ENCODE measurements at regions not wholly inside any gene's neighbourhood (a gene's known extent, or its start where the extent isn't known, plus 50 kb on each side); places are given as distances from the start of the nearest gene placed in this dataset.

DNA sequence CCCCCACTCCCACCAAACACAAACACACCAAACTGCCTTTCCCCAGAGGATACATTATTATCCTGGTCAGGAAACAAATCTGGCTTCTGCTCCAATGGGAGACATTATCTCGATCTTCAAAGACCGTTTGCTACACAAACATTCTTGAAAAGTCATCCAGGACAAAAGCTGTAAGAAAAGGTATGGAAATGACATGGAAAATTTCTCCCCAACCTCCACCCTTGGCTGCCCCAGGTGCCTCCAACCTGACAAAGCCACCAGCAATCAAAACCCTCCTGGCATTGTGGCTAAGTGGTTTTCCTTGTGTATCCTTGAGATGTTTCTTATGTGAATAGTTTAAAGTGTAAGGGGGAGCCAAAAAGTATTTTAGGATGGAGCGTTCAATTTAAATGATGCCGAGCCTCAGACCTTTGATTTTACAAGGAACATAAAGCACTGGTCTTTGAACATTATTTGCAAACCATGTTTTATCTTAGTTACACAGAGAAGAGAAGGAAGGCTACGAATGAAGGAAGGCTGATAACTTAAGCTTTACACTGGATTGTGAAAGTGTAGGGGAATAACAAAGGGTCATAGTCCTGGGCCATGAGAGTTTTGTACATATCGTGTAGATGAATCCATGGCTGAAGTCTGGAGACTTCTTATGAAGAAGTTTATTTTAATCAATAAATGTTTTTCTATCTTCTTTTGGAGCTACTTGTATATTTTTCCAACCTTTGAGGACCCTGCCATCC is 418.9 kb upstream of the TMTC1 start:
- TF ChIP-seq CTCF (IDR thresholded peaks at IDR 0.05; ENCODE audit: insufficient read depth, missing control alignments): no peak
- FAIRE-seq: no peak
- DNase-seq (ENCODE audit: insufficient read length, low spot score): no peak

DNA sequence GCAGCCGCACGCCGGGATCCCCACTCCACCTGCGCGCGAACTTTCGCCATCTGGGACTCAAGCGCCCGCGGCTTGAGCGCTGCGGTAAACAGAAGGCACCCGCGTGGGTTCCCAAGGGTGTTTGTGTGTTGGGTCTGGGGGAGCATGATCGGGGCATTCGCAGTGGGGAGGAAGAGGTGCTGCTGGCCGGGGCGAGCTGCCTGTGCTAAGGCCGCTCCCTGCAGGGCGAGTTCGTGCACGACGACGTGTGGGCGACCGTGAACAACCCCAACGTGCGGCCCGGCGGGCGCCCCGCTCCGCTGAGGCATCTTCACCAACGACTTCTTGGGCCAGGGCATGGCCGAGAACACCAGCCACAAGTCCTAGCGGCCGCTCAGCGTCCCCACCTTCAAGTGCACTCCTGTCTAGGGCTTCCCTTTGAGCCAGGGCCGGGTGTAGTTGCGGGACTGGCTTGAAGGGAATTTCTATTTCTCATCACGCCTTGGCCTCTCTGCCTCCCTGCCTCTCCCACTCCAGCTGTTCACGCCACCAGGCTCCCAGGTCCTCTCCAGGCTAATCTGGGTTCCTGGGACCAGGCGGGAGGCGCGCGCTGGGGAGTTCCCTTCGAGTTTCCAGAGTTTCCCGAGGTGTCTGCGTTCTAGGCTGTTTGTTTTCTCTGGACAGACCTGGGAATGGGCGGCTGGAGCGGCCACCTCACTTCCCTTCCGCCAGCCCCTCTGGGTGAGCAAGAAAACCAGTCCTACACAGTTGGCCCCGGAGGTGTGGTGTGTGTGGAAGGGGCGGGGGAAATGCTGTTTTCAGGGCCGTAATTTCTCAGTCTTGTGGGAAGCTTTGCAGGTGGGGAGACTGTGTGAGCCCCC is 417.8 kb upstream of the TMTC1 start:
- DNase-seq (ENCODE audit: insufficient read length, low spot score) (no peak), FAIRE-seq (no peak)
- TF ChIP-seq CTCF (IDR thresholded peaks at IDR 0.05; ENCODE audit: insufficient read depth, missing control alignments): no peak

DNA sequence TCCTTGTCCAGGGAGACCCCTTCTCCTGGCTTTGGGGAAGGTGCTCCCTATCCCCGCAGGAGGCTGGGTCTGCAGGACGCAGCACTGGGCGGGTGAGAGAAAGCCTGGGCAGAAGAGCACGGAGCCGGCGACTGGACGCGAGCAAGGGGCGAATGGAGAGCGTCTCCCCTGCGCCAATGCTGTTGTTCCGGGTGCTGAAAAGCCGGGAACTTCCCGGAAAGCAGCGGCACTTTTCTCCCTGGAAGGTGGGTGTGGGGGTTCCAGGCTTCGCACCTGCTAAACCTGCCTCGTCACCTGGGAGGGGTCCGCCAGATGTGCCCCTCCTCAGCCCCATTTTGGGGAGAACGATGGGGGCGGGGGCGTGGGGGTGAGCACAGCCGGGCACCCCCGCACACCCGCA is 417.1 kb upstream of the TMTC1 start:
- TF ChIP-seq CTCF (IDR thresholded peaks at IDR 0.05; ENCODE audit: insufficient read depth, missing control alignments): no peak
- DNase-seq (ENCODE audit: insufficient read length, low spot score) (no peak), FAIRE-seq (no peak)

- no peak for DNase-seq (ENCODE audit: insufficient read length, low spot score)
- FAIRE-seq: no peak
- no peak for TF ChIP-seq CTCF (IDR thresholded peaks at IDR 0.05; ENCODE audit: insufficient read depth, missing control alignments)
Observed at GRCh38 chr12:30197392-30198057, 413.8 kb upstream of the TMTC1 start.

GRCh38 chr12:30191696-30192455 is 408.1 kb upstream of the TMTC1 start:
- TF ChIP-seq CTCF (IDR thresholded peaks at IDR 0.05; ENCODE audit: insufficient read depth, missing control alignments): no peak
- FAIRE-seq (no peak), DNase-seq (ENCODE audit: insufficient read length, low spot score) (no peak)

DNA sequence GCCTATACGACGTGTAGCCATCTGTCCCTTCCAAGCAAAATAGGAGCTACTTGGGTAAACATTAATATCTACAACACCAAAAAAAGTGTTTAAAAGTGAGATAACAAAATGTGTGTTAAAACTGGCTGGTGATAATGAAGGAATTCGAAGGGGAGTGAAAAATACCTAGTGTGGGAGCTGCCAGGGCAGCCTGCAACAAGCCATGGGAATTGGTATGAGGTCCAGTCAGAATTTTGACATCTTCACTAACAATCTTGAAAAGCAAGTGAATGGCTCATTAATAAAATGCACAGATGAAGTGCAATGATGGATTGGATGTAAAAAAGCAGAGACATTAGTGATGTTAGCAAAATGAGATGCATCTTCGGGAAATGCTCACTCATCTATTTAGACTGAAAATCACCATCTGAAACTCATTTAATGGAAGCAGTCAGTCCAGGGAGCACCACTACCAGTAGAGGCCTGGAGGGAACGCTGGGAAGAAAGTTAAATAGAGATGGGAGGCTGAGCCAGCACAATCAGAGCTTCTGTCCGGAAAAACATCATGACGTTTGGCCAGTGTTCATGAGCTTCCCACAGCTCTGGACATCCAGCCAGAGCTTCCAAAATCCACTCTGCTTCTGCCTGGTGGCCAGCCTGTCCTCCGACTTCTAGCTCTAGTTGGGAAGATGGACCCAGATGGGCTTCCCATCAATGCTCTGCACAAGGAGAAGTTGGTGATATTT is 405.0 kb upstream of the TMTC1 start:
- DNase-seq (ENCODE audit: insufficient read length, low spot score): no peak
- no peak for TF ChIP-seq CTCF (IDR thresholded peaks at IDR 0.05; ENCODE audit: insufficient read depth, missing control alignments)

More for the DNA sequence above, 405.0 kb upstream of the TMTC1 start:
- no peak for FAIRE-seq
